ENCODE measurements at regions not wholly inside any gene's neighbourhood (a gene's known extent, or its start where the extent isn't known, plus 50 kb on each side); places are given as distances from the start of the nearest gene placed in this dataset.
"Not testable (repeated sequence)": the region's sequence is repeated elsewhere in the genome, so short reads cannot be mapped to it uniquely, and the experiment has no call there.

GRCh38 chr3:193905541-193906396 is 230.2 kb upstream of the HES1 start:
- DNase-seq (ENCODE audit: low spot score) = no peak

- no peak for DNase-seq (ENCODE audit: low spot score)
Measured at GRCh38 chr3:193906849-193907410, 229.0 kb upstream of the HES1 start.

DNA sequence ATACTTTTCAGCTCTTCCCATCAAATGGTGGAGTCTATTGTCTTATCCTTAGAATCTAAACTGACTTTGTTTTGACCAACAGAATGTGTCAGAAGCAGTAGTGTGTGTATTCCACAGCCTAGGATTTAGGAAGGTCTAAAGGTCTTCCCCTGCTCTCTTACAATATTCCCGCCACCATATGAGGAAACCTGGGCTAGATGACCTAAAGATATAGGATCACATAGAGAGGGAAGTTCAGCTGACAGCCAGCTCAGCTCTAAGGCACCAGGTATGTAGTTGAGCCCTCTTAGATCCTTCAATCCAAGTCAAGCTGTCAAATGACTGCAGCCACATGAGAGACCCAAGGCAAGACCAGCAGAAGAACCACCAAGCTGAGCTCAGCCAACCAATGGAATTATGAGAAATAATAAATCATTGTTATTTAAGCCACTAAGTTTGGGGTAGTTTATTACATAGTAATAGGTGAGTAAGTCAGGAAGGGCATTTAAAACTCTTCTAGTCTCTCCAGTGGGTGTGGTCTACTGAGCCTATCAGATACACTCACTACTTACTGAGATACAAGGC is 227.7 kb upstream of the HES1 start:
- DNase-seq (ENCODE audit: low spot score) = no peak

DNA sequence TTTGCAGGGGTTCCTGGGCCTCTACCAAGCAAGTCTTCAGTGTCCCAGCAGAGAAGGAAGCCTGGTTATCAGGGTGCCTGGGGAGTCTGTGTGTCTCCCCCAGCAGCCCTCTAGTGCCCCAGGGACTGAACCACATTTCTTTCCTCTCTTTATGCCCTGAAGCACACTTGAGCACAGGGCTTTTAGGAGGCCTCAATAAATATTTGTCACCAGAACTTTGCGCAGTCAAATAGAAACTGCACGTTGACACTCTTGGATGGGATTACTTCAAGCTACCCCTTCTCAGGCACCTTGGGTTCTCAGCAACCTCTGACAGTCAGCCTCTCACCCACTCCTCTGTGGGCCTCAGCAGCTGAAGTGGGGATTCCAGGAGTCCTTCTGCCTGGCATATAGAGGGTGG is 226.6 kb upstream of the HES1 start:
- DNase-seq (ENCODE audit: low spot score) = no peak

DNA sequence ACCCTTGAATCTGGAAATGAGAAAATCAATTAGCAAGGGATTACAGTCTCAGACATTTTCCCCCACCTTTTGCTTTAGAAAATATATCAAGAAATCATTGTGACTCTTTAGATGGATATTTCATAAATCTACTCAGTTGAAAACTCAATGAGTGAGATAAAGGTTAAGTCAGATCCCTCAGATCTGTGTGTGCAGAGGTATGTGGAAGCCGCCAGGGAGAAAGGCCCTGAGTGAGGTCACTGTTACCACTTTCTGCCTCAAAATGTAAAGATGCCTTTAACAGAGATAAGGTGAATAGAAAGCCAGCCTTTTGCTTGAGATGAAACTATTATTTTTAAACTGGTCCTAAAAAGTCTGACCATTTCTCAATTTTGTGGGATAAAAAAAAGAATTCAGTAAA is 225.6 kb upstream of the HES1 start:
- DNase-seq (ENCODE audit: low spot score) = no peak

DNA sequence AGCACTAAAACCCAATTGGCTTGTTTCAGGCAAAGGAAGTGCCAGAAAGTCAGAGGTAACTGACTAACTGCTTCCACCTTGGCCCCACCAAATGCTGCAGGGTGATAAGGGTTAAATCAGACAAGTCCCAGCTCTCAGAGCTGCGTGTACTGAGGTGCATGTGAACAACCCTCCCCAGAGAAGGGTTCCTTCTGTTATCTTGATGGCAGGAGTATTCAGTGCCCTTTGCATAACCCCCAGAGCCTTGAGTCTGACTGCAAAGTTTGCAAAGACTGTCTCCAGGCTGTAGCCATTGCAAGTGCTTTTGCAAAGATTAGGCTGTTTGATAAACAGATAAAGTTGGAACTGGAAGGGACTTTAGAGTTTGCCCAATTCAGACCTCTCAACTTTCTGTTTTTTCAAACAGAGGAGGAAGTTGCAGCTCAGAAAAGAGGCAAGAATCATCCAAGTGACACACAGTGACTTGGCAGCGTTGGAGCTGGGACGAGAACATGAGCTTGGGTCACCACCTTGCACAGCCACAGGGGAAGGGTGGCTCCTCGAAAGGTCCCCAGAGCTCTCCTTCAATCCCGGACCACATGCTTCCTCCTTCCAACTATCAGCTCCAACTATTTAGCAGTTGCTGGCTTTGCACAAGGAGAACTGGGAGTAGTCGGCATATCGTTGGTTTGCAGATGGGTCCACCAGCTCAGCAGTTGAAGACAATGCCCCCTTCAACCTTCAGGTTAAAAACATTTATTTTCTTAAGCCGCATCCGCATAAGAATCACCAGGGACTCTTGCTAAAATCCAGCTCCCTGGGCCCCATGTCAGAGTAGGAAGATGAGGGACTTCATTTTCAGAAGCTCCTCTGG is 224.8 kb upstream of the HES1 start:
- no peak for DNase-seq (ENCODE audit: low spot score)

DNA sequence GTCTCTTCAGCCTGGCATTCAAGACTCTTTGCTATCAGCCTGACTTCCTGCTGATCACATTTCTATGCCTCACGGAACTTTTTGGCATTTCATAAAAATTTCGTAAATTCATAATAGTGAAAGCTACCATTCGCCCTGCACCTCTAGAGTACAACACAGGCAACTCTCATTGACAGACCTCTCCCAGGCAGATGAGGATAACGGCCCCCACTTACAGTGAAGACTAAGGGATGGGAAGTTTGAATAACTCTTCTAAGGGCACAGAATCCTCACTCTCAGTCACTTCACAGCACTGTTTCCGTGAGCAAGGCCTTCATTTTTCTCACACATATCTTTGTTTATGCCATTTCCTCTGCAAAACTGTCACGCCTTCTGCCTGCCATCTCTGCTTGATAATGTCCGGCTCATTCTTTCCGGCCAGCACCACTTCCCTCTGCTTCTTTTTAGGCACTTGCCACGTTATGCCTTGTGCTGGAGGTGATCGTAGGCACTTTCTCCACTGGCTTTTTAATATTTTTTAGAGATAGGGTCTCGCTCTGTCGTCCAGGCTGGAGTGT is 224.1 kb upstream of the HES1 start:
- DNase-seq (ENCODE audit: low spot score) = no peak

DNA sequence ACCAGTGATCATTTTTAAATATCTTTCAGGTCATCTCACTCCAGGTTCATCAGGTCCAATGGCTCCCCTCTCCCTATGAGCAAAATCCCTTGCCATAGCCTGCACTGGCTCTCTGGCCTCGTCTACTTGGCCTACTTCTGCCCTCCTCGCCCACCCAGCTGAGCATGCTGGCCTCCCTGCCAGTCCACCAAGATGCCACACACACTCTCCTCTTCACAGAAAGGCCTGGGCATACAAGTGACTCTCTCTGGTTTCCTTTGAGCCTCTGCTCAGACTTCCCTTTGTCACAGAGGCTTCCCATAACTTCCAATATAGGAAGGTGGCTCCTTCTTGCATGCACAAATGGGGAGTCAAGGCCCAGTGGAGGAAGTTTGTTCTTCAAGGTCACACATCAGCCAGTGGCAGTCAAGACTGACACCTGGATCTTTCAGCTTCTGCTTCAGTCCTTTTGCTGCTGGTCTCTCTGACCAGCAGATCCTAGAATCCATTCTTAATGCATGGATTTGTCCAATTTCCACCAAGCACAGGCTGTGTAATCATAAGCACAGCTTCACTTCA is 223.2 kb upstream of the HES1 start:
- DNase-seq (ENCODE audit: low spot score) = no peak

- no peak for DNase-seq (ENCODE audit: low spot score)
Measured at GRCh38 chr3:193914602-193915001, 221.3 kb upstream of the HES1 start.

DNA sequence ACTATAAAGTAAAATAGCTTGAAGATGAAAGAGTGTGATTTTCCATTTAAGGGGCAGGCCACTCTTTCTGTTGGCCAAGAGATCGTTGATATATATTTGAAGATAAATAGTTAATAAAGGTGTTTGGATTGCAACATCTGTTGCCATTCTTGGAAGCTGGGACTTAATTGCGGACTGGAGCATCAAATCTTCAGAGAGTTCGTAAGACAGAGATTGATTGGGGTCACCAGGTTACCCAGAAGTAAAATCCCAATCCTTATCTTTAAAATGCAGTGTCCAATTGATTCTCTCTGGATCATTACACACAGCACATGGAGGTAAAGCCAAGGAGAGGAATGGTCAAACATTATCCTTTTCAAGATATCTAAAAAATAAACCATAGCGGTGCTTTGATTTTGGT is 220.8 kb upstream of the HES1 start:
- DNase-seq (ENCODE audit: low spot score) = no peak

DNA sequence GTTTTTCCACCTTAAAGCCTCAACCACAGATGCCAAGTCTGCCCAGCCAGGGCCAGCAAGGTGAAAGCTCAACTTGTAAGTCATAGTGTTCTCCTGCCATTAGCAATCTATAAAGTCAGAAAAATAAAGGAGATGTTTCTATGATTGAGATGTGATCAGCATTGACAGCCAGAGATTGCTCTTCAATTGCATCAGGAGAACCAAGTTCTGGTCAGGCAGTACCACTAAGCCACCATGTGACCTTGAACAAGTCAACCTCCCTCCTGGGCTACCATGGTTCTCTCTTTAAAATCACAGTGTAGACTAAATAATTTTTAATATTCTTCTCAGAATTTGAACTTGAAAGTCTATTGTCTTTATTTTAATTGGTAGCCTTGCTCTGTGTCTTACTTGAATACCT is 220.3 kb upstream of the HES1 start:
- DNase-seq (ENCODE audit: low spot score) = no peak

- DNase-seq (ENCODE audit: low spot score) = no peak
Measured at GRCh38 chr3:193917158-193917557, 218.8 kb upstream of the HES1 start.

- DNase-seq (ENCODE audit: low spot score) = no peak
Measured at GRCh38 chr3:193921465-193921864, 214.5 kb upstream of the HES1 start.

DNA sequence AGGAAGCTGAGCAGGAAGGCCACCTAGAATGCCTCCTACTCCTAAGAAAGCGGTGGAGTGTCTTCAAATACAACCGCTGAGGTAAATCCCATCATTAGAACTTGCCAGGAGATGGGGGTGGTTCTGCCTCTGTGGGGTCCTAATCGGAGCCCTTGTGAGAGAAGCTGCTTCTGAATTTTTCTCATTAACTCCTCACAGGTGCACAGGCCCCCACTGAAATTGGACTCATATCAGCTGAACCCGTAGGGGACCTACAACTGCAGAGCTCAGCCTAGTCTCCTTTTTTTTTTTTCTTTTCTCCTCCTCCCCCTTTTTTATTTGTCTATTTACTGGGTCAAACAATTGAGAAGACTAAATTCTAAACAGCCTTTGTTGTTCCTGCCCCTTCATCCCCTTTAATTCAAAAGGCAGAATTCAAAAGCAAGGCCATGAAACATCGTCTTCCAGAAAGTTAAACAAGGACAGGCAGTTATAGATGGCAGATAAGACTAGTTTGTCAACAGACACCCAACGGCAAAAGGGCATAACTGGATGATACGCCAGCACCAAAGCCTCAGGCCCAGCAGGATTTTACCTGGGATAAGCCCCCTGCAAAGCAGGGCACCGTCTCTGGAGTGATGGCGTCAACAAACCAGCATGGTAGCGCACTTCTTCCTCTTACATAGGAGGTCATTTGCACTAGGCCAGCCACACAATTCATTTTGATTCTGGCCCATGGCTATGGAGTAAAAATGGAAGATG is 213.7 kb upstream of the HES1 start:
- no peak for DNase-seq (ENCODE audit: low spot score)

DNA sequence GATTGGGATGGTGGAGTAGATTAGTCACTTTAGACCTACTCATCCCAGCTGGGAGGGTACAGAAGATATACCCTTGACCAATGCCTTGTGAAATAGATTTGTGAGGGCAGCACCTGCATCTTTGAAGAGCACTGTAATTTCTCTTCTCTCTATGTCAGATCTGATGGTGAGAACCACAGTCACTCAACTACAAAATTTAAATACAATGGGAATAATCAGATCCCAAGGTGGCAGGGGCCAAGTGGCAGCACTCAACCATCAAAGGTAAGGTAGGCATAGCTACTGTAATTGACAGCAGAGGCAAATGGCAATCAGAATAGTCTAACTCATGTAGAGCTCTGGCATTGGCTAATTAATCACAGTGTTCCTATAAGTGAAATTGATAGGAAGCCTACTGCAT is 212.0 kb upstream of the HES1 start:
- DNase-seq (ENCODE audit: low spot score) = not testable (repeated sequence)

DNA sequence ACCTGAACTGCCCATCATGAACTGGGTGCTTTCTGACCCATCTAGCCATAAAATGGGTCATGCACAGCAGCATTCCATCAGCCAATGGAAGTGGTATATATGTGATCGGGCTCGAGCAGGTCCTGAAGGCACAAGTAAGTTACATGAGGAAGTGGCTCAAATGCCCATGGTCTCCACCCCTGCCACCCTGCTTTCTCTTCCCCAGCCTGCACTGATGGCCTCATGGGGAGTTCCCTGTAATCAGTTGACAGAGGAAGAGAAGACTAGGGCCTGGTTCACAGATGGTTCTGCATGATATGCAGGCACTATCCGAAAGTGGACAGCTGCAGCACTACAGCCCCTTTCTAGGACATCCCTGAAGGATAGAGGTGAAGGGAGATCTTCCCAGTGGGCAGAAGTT is 209.9 kb upstream of the HES1 start:
- not testable (repeated sequence) for DNase-seq (ENCODE audit: low spot score)

DNA sequence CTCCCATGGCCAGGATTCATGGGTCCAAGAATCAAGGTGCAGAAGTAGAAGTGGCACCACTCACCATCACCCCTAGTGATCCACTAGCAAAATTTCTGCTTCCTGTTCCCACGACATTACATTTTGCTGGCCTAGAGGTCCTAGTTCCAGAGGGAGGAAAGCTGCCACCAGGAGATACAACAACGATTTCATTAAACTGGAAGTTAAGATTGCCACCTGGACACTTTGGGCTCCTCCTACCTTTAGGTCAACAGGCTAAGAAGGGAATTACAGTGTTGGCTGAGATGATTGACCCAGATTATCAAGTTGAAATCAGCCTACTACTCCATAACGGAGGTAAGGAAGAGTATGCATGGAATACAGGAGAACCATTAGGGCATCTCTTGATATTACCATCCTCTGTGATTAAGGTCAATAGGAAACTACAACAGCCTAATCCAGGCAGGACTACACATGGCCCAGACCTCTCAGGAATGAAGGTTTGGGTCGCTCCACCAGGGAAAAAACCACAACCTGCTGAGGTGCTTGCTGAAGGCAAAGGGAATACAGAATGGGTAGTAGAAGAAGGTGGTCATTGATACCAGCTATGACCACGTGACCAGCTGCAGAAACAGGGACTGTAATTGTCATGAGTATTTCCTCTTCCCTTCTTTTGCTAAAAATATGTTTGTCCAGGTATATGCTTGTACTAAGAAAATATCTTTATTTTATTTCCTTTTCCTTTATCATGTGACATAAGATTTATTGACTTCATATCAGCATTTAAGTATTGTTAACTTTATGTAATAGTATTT is 208.3 kb upstream of the HES1 start:
- not testable (repeated sequence) for DNase-seq (ENCODE audit: low spot score)

DNA sequence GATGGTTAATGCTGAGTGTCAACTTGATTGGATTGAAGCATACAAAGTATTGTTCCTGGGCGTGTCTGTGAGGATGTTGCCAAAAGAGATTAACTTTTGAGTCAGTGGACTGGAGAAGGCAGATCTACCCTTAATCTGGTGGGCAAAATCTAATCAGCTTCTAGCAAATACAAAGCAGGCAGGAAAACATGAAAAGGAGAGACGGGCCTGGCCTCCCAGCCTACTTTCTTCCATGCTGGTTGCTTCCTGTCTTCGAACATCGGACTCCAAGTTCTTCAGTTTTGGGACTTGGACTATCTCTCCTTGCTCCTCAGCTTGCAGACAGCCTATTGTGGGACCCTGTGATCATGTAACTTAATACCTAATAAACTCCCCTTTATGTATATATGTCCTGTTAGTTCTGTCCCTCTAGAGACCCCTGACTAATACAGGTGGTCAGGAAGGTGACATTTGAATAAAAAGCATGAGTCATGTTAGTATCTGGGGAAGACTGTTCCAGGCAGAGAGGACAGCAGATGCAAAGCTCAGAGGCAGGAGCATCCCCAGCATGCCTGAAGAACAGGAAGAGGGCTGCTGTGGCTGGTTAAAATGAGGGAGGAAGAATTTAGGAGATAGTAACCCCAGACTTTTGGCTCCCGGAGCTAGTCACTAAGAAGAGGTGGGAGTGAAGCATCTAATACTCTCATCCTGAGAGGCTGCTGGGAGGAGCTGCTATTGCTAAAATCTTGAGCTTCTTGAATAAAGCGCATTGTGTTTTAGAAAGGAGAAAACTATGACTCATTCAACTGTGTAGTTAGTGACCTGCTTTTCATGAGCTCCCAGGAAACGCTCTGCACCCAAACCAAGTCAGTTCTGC is 207.4 kb upstream of the HES1 start:
- DNase-seq (ENCODE audit: low spot score) = no peak

DNA sequence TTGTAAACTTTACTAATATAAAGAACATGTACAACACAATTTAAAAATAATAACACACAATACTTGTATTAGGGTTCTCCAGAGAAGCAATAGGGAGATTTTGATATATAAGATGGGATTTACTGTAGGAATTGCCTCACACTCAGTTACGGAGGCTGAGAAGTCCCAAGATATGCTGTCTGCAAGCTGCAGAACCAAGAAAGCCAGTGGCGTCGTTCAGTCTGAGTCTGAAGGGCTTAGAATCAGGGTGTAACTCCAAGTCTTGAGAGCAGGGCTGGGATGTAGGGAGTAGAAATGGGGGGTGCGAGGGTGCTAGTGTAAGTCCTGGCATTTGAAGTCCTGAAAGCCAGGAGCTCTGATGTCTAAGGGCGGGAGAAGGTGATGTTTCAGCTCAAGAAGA is 206.6 kb upstream of the HES1 start:
- DNase-seq (ENCODE audit: low spot score) = no peak

All from germinal center (tissue), 1 donor.